ENCODE measurements at regions not wholly inside any gene's neighbourhood (a gene's known extent, or its start where the extent isn't known, plus 50 kb on each side); places are given as distances from the start of the nearest gene placed in this dataset.

GRCh38 chr1:216921866-216922265, 198.6 kb upstream of the ESRRG start:
- Histone ChIP-seq H3K9ac (ENCODE audit: low read depth, low read length) (no peak overlapping the region), H2BK5ac (ENCODE audit: low read depth, low read length, poor library complexity, severe bottlenecking) (no peak overlapping the region), H2BK20ac (ENCODE audit: low read depth, low read length) (no peak overlapping the region), H3K56ac (ENCODE audit: extremely low read depth, insufficient read depth, low read length) (no peak overlapping the region), H4K20me1 (ENCODE audit: insufficient read depth, low read length) (no peaks in the 10 kb centered on the region), H3K4me2 (ENCODE audit: low read depth, low read length) (no peak overlapping the region), H3K27ac (ENCODE audit: insufficient read depth, low read length) (no peak overlapping the region), H3K27me3 (ENCODE audit: control insufficient read depth, insufficient read depth, low read length) (no peaks in the 10 kb centered on the region), H2BK120ac (ENCODE audit: low read depth, low read length) (no peak overlapping the region), H4K5ac (ENCODE audit: low read depth, low read length) (no peak overlapping the region), H3K4me1 (ENCODE audit: control insufficient read depth, insufficient read depth, low read length) (no peaks in the 10 kb centered on the region), H3K9me3 (ENCODE audit: control insufficient read depth, insufficient read depth, low read length) (no peaks in the 10 kb centered on the region), H4K8ac (ENCODE audit: low read depth in 2 of 2, low read length in 2 of 2) (no peak overlapping the region), H3K23ac (ENCODE audit: low read depth, low read length) (no peak overlapping the region), H3K36me3 (ENCODE audit: control insufficient read depth, insufficient read depth, low read length) (no peaks in the 10 kb centered on the region), H3K18ac (ENCODE audit: low read depth, low read length) (no peak overlapping the region), H2AK5ac (ENCODE audit: low read depth, low read length) (no peak overlapping the region), H3K79me1 (ENCODE audit: low read depth in 1 of 2, low read length in 2 of 2) (no peaks in the 10 kb centered on the region), H3K4me3 (ENCODE audit: insufficient read depth, low read depth, low read length) (no peak overlapping the region), H2AFZ (replicated peaks; ENCODE audit: low read length, poor library complexity) (no peak overlapping the region), H3K9me1 (ENCODE audit: insufficient read depth, low read length) (no peaks in the 10 kb centered on the region), H2AK9ac (replicated peaks; ENCODE audit: low read depth, low read length, poor library complexity) (no peak overlapping the region), H2BK15ac (ENCODE audit: low read depth, low read length) (no peak overlapping the region), H3K14ac (replicated peaks; ENCODE audit: low read depth, low read length) (no peak overlapping the region), H4K91ac (ENCODE audit: insufficient read depth, low read depth, low read length) (no peak overlapping the region), H3K4ac (ENCODE audit: low read depth, low read length) (no peak overlapping the region)
- dilution Hi-C loops (cut with HindIII; ENCODE audit: low sequenced_read_pairs, unreplicated experiment): no loop called here
- ChIA-PET CTCF (no interaction called here), POLR2A (ENCODE audit: unreplicated experiment) (no interaction called here)
- TF ChIP-seq FOS (IDR thresholded peaks at IDR 0.05; ENCODE audit: low read depth, low read length) (no peak), POLR2A (IDR thresholded peaks at IDR 0.05; ENCODE audit: low read depth, low read length) (no peak), CHD1 (IDR thresholded peaks at IDR 0.05; ENCODE audit: low read depth, low read length) (no peak), SMC3 (IDR thresholded peaks at IDR 0.05; ENCODE audit: low read depth, low read length) (no peak), RFX5 (IDR thresholded peaks at IDR 0.05; ENCODE audit: low read depth, low read length) (no peak), MAZ (IDR thresholded peaks at IDR 0.05; ENCODE audit: borderline replicate concordance, low read depth, low read length) (no peak), NFE2L2 (IDR thresholded peaks at IDR 0.05; ENCODE audit: low read depth, low read length) (no peak), MXI1 (IDR thresholded peaks at IDR 0.05; ENCODE audit: borderline replicate concordance, low read depth, low read length) (no peak), BHLHE40 (IDR thresholded peaks at IDR 0.05; ENCODE audit: low read depth, low read length) (no peak), CEBPB (IDR thresholded peaks at IDR 0.05; ENCODE audit: low read depth, low read length) (no peak), USF2 (IDR thresholded peaks at IDR 0.05; ENCODE audit: low read depth, low read length) (no peak), RAD21 (IDR thresholded peaks at IDR 0.05; ENCODE audit: low read length) (no peak), RCOR1 (IDR thresholded peaks at IDR 0.05; ENCODE audit: insufficient replicate concordance, low read length) (no peak), MAFK (IDR thresholded peaks at IDR 0.05; ENCODE audit: low read depth, low read length) (no peak)
- TF ChIP-seq, protein P1, sequence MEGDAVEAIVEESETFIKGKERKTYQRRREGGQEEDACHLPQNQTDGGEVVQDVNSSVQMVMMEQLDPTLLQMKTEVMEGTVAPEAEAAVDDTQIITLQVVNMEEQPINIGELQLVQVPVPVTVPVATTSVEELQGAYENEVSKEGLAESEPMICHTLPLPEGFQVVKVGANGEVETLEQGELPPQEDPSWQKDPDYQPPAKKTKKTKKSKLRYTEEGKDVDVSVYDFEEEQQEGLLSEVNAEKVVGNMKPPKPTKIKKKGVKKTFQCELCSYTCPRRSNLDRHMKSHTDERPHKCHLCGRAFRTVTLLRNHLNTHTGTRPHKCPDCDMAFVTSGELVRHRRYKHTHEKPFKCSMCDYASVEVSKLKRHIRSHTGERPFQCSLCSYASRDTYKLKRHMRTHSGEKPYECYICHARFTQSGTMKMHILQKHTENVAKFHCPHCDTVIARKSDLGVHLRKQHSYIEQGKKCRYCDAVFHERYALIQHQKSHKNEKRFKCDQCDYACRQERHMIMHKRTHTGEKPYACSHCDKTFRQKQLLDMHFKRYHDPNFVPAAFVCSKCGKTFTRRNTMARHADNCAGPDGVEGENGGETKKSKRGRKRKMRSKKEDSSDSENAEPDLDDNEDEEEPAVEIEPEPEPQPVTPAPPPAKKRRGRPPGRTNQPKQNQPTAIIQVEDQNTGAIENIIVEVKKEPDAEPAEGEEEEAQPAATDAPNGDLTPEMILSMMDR (conservative IDR thresholded peaks at IDR 0.05; ENCODE audit: low read depth, low read length): no peak
- TF ChIP-seq, protein P2, sequence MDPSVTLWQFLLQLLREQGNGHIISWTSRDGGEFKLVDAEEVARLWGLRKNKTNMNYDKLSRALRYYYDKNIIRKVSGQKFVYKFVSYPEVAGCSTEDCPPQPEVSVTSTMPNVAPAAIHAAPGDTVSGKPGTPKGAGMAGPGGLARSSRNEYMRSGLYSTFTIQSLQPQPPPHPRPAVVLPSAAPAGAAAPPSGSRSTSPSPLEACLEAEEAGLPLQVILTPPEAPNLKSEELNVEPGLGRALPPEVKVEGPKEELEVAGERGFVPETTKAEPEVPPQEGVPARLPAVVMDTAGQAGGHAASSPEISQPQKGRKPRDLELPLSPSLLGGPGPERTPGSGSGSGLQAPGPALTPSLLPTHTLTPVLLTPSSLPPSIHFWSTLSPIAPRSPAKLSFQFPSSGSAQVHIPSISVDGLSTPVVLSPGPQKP (IDR thresholded peaks at IDR 0.05; ENCODE audit: borderline replicate concordance, low read depth, low read length): no peak
- no peak for DNase-seq
- WGBS, 2 experiments (ENCODE audit: extremely low coverage in 2 of 2, insufficient read length in 1 of 2): no CpG with 5 or more reads among the region's 3 CpGs
- intact Hi-C loops (cut with micrococcal nuclease): no loop called here
- no TSS peak for BruUV-seq (replicated peaks)
- ATAC-seq (ENCODE audit: low read depth): no peak
- in situ Hi-C loops (cut with MboI; ENCODE audit: low sequenced_read_pairs): no loop called here

All from IMR-90 (cell line).